ENCODE measurements at regions not wholly inside any gene's neighbourhood (a gene's known extent, or its start where the extent isn't known, plus 50 kb on each side); places are given as distances from the start of the nearest gene placed in this dataset.

GRCh38 chr12:127425474-127425873, 841.5 kb upstream of the TMEM132C start:
- ChIA-PET POLR2A (no interaction called here), CTCF (interaction anchor here (0.5 kb wide), 1 partner anchor 674 kb away, joined by 6 read pairs; no protein-coding TSS in a partner anchor)
- TF ChIP-seq, protein P1, sequence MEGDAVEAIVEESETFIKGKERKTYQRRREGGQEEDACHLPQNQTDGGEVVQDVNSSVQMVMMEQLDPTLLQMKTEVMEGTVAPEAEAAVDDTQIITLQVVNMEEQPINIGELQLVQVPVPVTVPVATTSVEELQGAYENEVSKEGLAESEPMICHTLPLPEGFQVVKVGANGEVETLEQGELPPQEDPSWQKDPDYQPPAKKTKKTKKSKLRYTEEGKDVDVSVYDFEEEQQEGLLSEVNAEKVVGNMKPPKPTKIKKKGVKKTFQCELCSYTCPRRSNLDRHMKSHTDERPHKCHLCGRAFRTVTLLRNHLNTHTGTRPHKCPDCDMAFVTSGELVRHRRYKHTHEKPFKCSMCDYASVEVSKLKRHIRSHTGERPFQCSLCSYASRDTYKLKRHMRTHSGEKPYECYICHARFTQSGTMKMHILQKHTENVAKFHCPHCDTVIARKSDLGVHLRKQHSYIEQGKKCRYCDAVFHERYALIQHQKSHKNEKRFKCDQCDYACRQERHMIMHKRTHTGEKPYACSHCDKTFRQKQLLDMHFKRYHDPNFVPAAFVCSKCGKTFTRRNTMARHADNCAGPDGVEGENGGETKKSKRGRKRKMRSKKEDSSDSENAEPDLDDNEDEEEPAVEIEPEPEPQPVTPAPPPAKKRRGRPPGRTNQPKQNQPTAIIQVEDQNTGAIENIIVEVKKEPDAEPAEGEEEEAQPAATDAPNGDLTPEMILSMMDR (IDR thresholded peaks at IDR 0.05; ENCODE audit: insufficient read depth, low read depth, low read length), result no peak
- Histone ChIP-seq H3K36me3 (ENCODE audit: control insufficient read depth, insufficient read depth, low read length) (no peaks in the 10 kb centered on the region), H3K4me3 (ENCODE audit: low read depth, low read length) (no peak overlapping the region), H3K27me3 (ENCODE audit: control insufficient read depth, insufficient read depth, low read length) (no peaks in the 10 kb centered on the region; the same call in 1 of the 2 replicates)
- DNase-seq (ENCODE audit: low read depth), result no peak

- ChIA-PET CTCF (interaction anchor here (1.4 kb wide), 1 partner anchor 10 kb away, joined by 3 read pairs; no protein-coding TSS in a partner anchor), POLR2A (no interaction called here)
- TF ChIP-seq, protein P1 (IDR thresholded peaks at IDR 0.05; ENCODE audit: insufficient read depth, low read depth, low read length), result no peak
- no peaks in the 10 kb centered on the region for H3K36me3 ChIP-seq (ENCODE audit: control insufficient read depth, insufficient read depth, low read length)
- DNase-seq (ENCODE audit: low read depth), result no peak
- no peak overlapping the region for H3K4me3 ChIP-seq (ENCODE audit: low read depth, low read length)
- no peaks in the 10 kb centered on the region; the same call in 1 of the 2 replicates for H3K27me3 ChIP-seq (ENCODE audit: control insufficient read depth, insufficient read depth, low read length)
Measured at GRCh38 chr12:127428420-127428819, 838.5 kb upstream of the TMEM132C start.

GRCh38 chr12:127429551-127430285, 837.3 kb upstream of the TMEM132C start:
- DNase-seq (ENCODE audit: low read depth), result no peak
- Histone ChIP-seq H3K4me3 (ENCODE audit: low read depth, low read length) (no peak overlapping the region), H3K36me3 (ENCODE audit: control insufficient read depth, insufficient read depth, low read length) (no peaks in the 10 kb centered on the region), H3K27me3 (ENCODE audit: control insufficient read depth, insufficient read depth, low read length) (no peaks in the 10 kb centered on the region; the same call in 1 of the 2 replicates)
- ChIA-PET POLR2A (no interaction called here), CTCF (interaction anchor here (1.4 kb wide), 1 partner anchor 9 kb away, joined by 3 read pairs; no protein-coding TSS in a partner anchor)
- TF ChIP-seq, protein P1 (IDR thresholded peaks at IDR 0.05; ENCODE audit: insufficient read depth, low read depth, low read length), result no peak

- TF ChIP-seq, protein P1 (IDR thresholded peaks at IDR 0.05; ENCODE audit: insufficient read depth, low read depth, low read length), result no peak
- Histone ChIP-seq H3K27me3 (ENCODE audit: control insufficient read depth, insufficient read depth, low read length) (no peaks in the 10 kb centered on the region; the same call in 1 of the 2 replicates), H3K36me3 (ENCODE audit: control insufficient read depth, insufficient read depth, low read length) (no peaks in the 10 kb centered on the region), H3K4me3 (ENCODE audit: low read depth, low read length) (no peak overlapping the region)
- no peak for DNase-seq (ENCODE audit: low read depth)
- POLR2A ChIA-PET, result no interaction called here
- CTCF ChIA-PET, result no interaction called here
Measured at GRCh38 chr12:127430401-127430800, 836.6 kb upstream of the TMEM132C start.

GRCh38 chr12:127431177-127431576, 835.8 kb upstream of the TMEM132C start:
- no peaks in the 10 kb centered on the region for H3K36me3 ChIP-seq (ENCODE audit: control insufficient read depth, insufficient read depth, low read length)
- H3K4me3 ChIP-seq (ENCODE audit: low read depth, low read length), result no peak overlapping the region
- no peaks in the 10 kb centered on the region for H3K27me3 ChIP-seq (ENCODE audit: control insufficient read depth, insufficient read depth, low read length)
- TF ChIP-seq, protein P1 (IDR thresholded peaks at IDR 0.05; ENCODE audit: insufficient read depth, low read depth, low read length), result no peak
- POLR2A ChIA-PET, result no interaction called here
- CTCF ChIA-PET, result no interaction called here
- DNase-seq (ENCODE audit: low read depth), result no peak
